ENCODE measurements at regions not wholly inside any gene's neighbourhood (a gene's known extent, or its start where the extent isn't known, plus 50 kb on each side); places are given as distances from the start of the nearest gene placed in this dataset.

DNA sequence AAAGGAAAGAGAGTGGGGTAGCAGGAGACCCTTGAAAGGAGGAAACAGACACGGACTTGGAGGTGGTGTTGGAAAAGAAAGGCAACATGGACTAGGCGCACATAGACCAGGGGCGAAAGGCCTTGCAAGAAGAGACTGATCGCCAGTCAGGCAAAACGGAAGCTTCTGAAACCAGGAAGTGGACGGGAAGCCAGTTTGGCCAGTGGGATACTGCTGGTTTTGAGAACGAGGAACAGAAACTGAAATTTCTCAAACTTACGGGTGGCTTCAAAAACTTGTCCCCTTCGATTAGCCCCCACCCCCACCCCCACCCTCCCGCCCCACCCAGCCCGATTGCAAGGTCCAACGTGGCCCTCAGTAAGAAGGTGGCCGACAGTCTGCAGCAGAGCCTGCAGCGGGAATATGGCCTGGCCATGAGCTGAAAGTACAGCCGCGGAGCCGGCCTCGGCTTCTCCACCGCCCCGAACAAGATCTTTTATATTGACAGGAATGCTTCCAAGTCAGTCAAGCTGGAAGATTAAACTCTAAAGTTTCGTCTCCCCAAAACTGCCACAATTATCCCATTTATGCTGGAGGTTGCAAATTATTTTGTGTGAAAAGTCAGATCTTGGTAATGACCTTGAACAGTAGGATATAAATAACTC lies 364.7 kb downstream of the BCAT1 start (continued):
- TF ChIP-seq CTCF (IDR thresholded peaks at IDR 0.05) (no peak), CEBPB (IDR thresholded peaks at IDR 0.05) (no peak), CHD4 (IDR thresholded peaks at IDR 0.05; ENCODE audit: borderline replicate concordance) (no peak), RCOR1 (IDR thresholded peaks at IDR 0.05; ENCODE audit: low read depth, low read length) (no peak), ZSCAN20 (CRISPR knock-in tag; IDR thresholded peaks at IDR 0.05) (no peak)

GRCh38 chr12:24582954-24583601 lies 365.8 kb downstream of the BCAT1 start:
- H3K4me3 ChIP-seq = no peak overlapping the region
- no peaks in the 10 kb centered on the region for H3K4me1 ChIP-seq
- POLR2A ChIA-PET = no interaction called here
- FAIRE-seq = no peak
- CTCF ChIA-PET = no interaction called here
- no peaks in the 10 kb centered on the region for H3K9me3 ChIP-seq
- 74% methylated on average over 18 of the region's 18 CpGs for WGBS (ENCODE audit: missing lambda C conversion rate)
- no peak overlapping the region for H3K4me2 ChIP-seq
- ATAC-seq = no peak
- DNase-seq (ENCODE audit: low read depth in 1 of 2, low spot score in 1 of 2) = no peak
- TF ChIP-seq, protein P1, sequence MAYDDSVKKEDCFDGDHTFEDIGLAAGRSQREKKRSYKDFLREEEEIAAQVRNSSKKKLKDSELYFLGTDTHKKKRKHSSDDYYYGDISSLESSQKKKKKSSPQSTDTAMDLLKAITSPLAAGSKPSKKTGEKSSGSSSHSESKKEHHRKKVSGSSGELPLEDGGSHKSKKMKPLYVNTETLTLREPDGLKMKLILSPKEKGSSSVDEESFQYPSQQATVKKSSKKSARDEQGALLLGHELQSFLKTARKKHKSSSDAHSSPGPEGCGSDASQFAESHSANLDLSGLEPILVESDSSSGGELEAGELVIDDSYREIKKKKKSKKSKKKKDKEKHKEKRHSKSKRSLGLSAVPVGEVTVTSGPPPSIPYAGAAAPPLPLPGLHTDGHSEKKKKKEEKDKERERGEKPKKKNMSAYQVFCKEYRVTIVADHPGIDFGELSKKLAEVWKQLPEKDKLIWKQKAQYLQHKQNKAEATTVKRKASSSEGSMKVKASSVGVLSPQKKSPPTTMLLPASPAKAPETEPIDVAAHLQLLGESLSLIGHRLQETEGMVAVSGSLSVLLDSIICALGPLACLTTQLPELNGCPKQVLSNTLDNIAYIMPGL (CRISPR knock-in tag; IDR thresholded peaks at IDR 0.05; ENCODE audit: borderline replicate concordance) = no peak
- no peak for TF ChIP-seq POLR2A (IDR thresholded peaks at IDR 0.05; ENCODE audit: low read length)
- no peak for TF ChIP-seq POLR2AphosphoS2 (conservative IDR thresholded peaks at IDR 0.05; ENCODE audit: low read length)
- TF ChIP-seq NFE2L2 (conservative IDR thresholded peaks at IDR 0.05; ENCODE audit: low read length) = no peak
- TF ChIP-seq KDM5A (IDR thresholded peaks at IDR 0.05) = no peak
- TF ChIP-seq TFCP2L1 (CRISPR knock-in tag; IDR thresholded peaks at IDR 0.05) = no peak
- no peak for TF ChIP-seq ATOH8 (CRISPR knock-in tag; IDR thresholded peaks at IDR 0.05; ENCODE audit: low read depth)
- TF ChIP-seq NPAS2 (CRISPR knock-in tag; IDR thresholded peaks at IDR 0.05; ENCODE audit: borderline replicate concordance) = no peak
- H3K27ac ChIP-seq = no peak overlapping the region

- ChIA-PET CTCF (no interaction called here), POLR2A (no interaction called here)
- no peaks in the 10 kb centered on the region for H3K9me3 ChIP-seq
- 2% methylated on average over 4 of the region's 4 CpGs for WGBS (ENCODE audit: missing lambda C conversion rate)
- TF ChIP-seq RFX5 (IDR thresholded peaks at IDR 0.05) (no peak), CTCF (IDR thresholded peaks at IDR 0.05) (no peak), CHD2 (IDR thresholded peaks at IDR 0.05; ENCODE audit: low read length, partially characterized antibody) (no peak), BHLHE40 (IDR thresholded peaks at IDR 0.05; ENCODE audit: low read depth, low read length) (no peak), HEYL (CRISPR knock-in tag; IDR thresholded peaks at IDR 0.05) (no peak), HOXB13 (CRISPR knock-in tag; IDR thresholded peaks at IDR 0.05; ENCODE audit: low read depth) (no peak), NPAS2 (CRISPR knock-in tag; IDR thresholded peaks at IDR 0.05; ENCODE audit: borderline replicate concordance) (no peak), ZNF302 (CRISPR knock-in tag; IDR thresholded peaks at IDR 0.05) (no peak), JUN (IDR thresholded peaks at IDR 0.05) (no peak), KDM5A (IDR thresholded peaks at IDR 0.05) (no peak), RNF2 (IDR thresholded peaks at IDR 0.05; ENCODE audit: borderline replicate concordance, low read depth) (no peak)
- TF ChIP-seq, protein P2, sequence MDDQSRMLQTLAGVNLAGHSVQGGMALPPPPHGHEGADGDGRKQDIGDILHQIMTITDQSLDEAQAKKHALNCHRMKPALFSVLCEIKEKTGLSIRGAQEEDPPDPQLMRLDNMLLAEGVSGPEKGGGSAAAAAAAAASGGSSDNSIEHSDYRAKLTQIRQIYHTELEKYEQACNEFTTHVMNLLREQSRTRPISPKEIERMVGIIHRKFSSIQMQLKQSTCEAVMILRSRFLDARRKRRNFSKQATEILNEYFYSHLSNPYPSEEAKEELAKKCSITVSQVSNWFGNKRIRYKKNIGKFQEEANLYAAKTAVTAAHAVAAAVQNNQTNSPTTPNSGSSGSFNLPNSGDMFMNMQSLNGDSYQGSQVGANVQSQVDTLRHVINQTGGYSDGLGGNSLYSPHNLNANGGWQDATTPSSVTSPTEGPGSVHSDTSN (IDR thresholded peaks at IDR 0.05) = no peak
- TF ChIP-seq, protein P3, sequence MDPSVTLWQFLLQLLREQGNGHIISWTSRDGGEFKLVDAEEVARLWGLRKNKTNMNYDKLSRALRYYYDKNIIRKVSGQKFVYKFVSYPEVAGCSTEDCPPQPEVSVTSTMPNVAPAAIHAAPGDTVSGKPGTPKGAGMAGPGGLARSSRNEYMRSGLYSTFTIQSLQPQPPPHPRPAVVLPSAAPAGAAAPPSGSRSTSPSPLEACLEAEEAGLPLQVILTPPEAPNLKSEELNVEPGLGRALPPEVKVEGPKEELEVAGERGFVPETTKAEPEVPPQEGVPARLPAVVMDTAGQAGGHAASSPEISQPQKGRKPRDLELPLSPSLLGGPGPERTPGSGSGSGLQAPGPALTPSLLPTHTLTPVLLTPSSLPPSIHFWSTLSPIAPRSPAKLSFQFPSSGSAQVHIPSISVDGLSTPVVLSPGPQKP (IDR thresholded peaks at IDR 0.05; ENCODE audit: low read depth, low read length) = no peak
- TF ChIP-seq, protein P1 (CRISPR knock-in tag; IDR thresholded peaks at IDR 0.05; ENCODE audit: borderline replicate concordance) = no peak
- DNase-seq (ENCODE audit: low read depth in 1 of 2, low spot score in 1 of 2) = no peak
- FAIRE-seq = no peak
- no peak overlapping the region for H3K27ac ChIP-seq
- ATAC-seq = no peak
- no peak overlapping the region for H3K4me3 ChIP-seq
- no peak overlapping the region for H3K4me2 ChIP-seq
- no peaks in the 10 kb centered on the region for H3K4me1 ChIP-seq
Observed at GRCh38 chr12:24574538-24574937, 374.4 kb downstream of the BCAT1 start.
